ENCODE measurements at regions not wholly inside any gene's neighbourhood (a gene's known extent, or its start where the extent isn't known, plus 50 kb on each side); places are given as distances from the start of the nearest gene placed in this dataset.

GRCh38 chr2:186966015-186966414, 117.0 kb upstream of the ZSWIM2 start:
- Histone ChIP-seq H4K5ac (ENCODE audit: insufficient read length, low read depth, low read length) (no peak overlapping the region), H4K20me1 (ENCODE audit: control insufficient read depth, insufficient read depth, insufficient read length) (no peaks in the 10 kb centered on the region), H2BK120ac (ENCODE audit: low read depth, low read length, poor library complexity, severe bottlenecking) (no peak overlapping the region), H3K56ac (ENCODE audit: insufficient read length, low read depth, low read length) (no peak overlapping the region), H3K79me1 (ENCODE audit: insufficient read depth, low read depth, low read length, poor library complexity, severe bottlenecking) (no peaks in the 10 kb centered on the region), H2BK20ac (ENCODE audit: low read depth, low read length, poor library complexity, severe bottlenecking) (no peak overlapping the region), H2AFZ (ENCODE audit: low read length) (no peak overlapping the region), H3K27me3 (ENCODE audit: insufficient read depth, low read length) (no peaks in the 10 kb centered on the region), H3K14ac (ENCODE audit: insufficient read depth, low read length) (no peak overlapping the region), H3K4me1 (ENCODE audit: insufficient read depth, low read length) (no peaks in the 10 kb centered on the region), H3K79me2 (ENCODE audit: insufficient read depth, low read length) (no peaks in the 10 kb centered on the region), H3K27ac (ENCODE audit: insufficient read length, low read depth, low read length) (no peak overlapping the region), H4K91ac (ENCODE audit: insufficient read length, low read depth, low read length) (no peak overlapping the region), H3K4ac (ENCODE audit: low read depth, low read length) (no peak overlapping the region), H2BK12ac (ENCODE audit: insufficient read length, low read depth, low read length) (no peak overlapping the region), H3K18ac (ENCODE audit: insufficient read length, low read depth, low read length) (no peak overlapping the region), H2AK5ac (ENCODE audit: insufficient read length, low read length) (no peak overlapping the region), H3T11ph (ENCODE audit: low read length) (no peak overlapping the region), H3K23me2 (ENCODE audit: insufficient read length, low read depth, low read length, poor library complexity, severe bottlenecking) (no peaks in the 10 kb centered on the region), H4K8ac (replicated peaks; ENCODE audit: insufficient read length, low read depth, low read length) (no peak overlapping the region), H3K23ac (ENCODE audit: insufficient read length, low read depth, low read length) (no peak overlapping the region), H3K9me3 (ENCODE audit: control insufficient read depth, low read depth, low read length) (no peaks in the 10 kb centered on the region), H3K4me2 (ENCODE audit: insufficient read depth, insufficient read length, low read length) (no peak overlapping the region), H3K9ac (ENCODE audit: extremely low read depth, insufficient read length, low read length) (no peak overlapping the region), H2BK5ac (ENCODE audit: insufficient read length, low read length) (no peak overlapping the region), H2BK15ac (ENCODE audit: low read depth, low read length) (no peak overlapping the region)
- Mint-ChIP-seq H3K36me3 (ENCODE audit: insufficient read depth in 1 of 3, low read depth in 3 of 3) (peaks cover 0 to 5% (median 0%) of the 10 kb centered on the region in 3 experiments; a peak in 1 of 7 replicates), H3K4me1 (no peaks in the 10 kb centered on the region), H3K27ac (no peak overlapping the region), H3K27me3 (ENCODE audit: low read depth) (no peaks in the 10 kb centered on the region), H3K9me3 (peaks cover 0 to 4% of the 10 kb centered on the region in 2 experiments; a peak in 2 of 5 replicates), H3K4me3 (no peak overlapping the region)
- WGBS (ENCODE audit: extremely low coverage, insufficient read length, low lambda C conversion rate), result no CpG with 5 or more reads among the region's 4 CpGs
- TF ChIP-seq, protein P1, sequence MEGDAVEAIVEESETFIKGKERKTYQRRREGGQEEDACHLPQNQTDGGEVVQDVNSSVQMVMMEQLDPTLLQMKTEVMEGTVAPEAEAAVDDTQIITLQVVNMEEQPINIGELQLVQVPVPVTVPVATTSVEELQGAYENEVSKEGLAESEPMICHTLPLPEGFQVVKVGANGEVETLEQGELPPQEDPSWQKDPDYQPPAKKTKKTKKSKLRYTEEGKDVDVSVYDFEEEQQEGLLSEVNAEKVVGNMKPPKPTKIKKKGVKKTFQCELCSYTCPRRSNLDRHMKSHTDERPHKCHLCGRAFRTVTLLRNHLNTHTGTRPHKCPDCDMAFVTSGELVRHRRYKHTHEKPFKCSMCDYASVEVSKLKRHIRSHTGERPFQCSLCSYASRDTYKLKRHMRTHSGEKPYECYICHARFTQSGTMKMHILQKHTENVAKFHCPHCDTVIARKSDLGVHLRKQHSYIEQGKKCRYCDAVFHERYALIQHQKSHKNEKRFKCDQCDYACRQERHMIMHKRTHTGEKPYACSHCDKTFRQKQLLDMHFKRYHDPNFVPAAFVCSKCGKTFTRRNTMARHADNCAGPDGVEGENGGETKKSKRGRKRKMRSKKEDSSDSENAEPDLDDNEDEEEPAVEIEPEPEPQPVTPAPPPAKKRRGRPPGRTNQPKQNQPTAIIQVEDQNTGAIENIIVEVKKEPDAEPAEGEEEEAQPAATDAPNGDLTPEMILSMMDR (conservative IDR thresholded peaks at IDR 0.05), result no peak
- DNase-seq, result no peak
